Caki2 (cell line): ENCODE measurements at regions not wholly inside any gene's neighbourhood (a gene's known extent, or its start where the extent isn't known, plus 50 kb on each side); places are given as distances from the start of the nearest gene placed in this dataset.

ENCODE experiments used
- DNase-seq: peaks from one replicate; pipeline ENCODE4 v3.0.0-alpha.2; 2015; ENCODE audit warnings: low read depth
- in situ Hi-C: cut with HindIII; loops from 2 replicates; pipeline ENCODE4 v1.10.0; 2016; ENCODE audit warnings: low sequenced_read_pairs, low pct_unique_long_range_greater_than_20kb, mixed read lengths

GRCh38 chr10:112871021-112871420, 79.0 kb upstream of the TCF7L2 start:
- in situ Hi-C loops = no loop called here

GRCh38 chr10:112872728-112873127, 77.3 kb upstream of the TCF7L2 start:
- in situ Hi-C loops = no loop called here
- no peak for DNase-seq

More at GRCh38 chr10:112871021-112871420, 79.0 kb upstream of the TCF7L2 start:
- no peak for DNase-seq

- DNase-seq = no peak
- in situ Hi-C loops = no loop called here
Measured at GRCh38 chr10:112873541-112873940, 76.5 kb upstream of the TCF7L2 start.

GRCh38 chr10:112874982-112875381, 75.1 kb upstream of the TCF7L2 start:
- in situ Hi-C loops = no loop called here

GRCh38 chr10:112875476-112876267, 74.4 kb upstream of the TCF7L2 start:
- in situ Hi-C loops = no loop called here
- DNase-seq = peak; percentile 51

More at GRCh38 chr10:112874982-112875381, 75.1 kb upstream of the TCF7L2 start:
- no peak for DNase-seq

GRCh38 chr10:112880633-112881530, 69.2 kb upstream of the TCF7L2 start:
- in situ Hi-C loops = no loop called here
- DNase-seq = no peak

GRCh38 chr10:112883360-112884178, 66.5 kb upstream of the TCF7L2 start:
- in situ Hi-C loops = no loop called here

GRCh38 chr10:112884179-112884504, 65.9 kb upstream of the TCF7L2 start:
- DNase-seq = no peak

More at GRCh38 chr10:112883360-112884178, 66.5 kb upstream of the TCF7L2 start:
- peak; percentile 21 for DNase-seq

GRCh38 chr10:112886463-112886862, 63.6 kb upstream of the TCF7L2 start:
- in situ Hi-C loops = no loop called here

More at GRCh38 chr10:112884179-112884504, 65.9 kb upstream of the TCF7L2 start:
- in situ Hi-C loops = no loop called here

GRCh38 chr10:112887968-112888367, 62.1 kb upstream of the TCF7L2 start:
- no peak for DNase-seq
- in situ Hi-C loops = no loop called here

More at GRCh38 chr10:112886463-112886862, 63.6 kb upstream of the TCF7L2 start:
- no peak for DNase-seq

GRCh38 chr10:112895292-112895691, 54.8 kb upstream of the TCF7L2 start:
- DNase-seq = no peak
- in situ Hi-C loops = no loop called here

GRCh38 chr10:112896273-112896672, 53.8 kb upstream of the TCF7L2 start:
- no peak for DNase-seq
- in situ Hi-C loops = no loop called here

- in situ Hi-C loops = no loop called here
- no peak for DNase-seq
Measured at GRCh38 chr10:112896722-112897121, 53.3 kb upstream of the TCF7L2 start.

GRCh38 chr10:112898540-112899390, 51.3 kb upstream of the TCF7L2 start:
- in situ Hi-C loops = no loop called here
- DNase-seq = peak; percentile 87

GRCh38 chr10:112899391-112900065, 50.5 kb upstream of the TCF7L2 start:
- no peak for DNase-seq
- in situ Hi-C loops = no loop called here
